ENCODE measurements at regions not wholly inside any gene's neighbourhood (a gene's known extent, or its start where the extent isn't known, plus 50 kb on each side); places are given as distances from the start of the nearest gene placed in this dataset.
"Not testable (repeated sequence)": the region's sequence is repeated elsewhere in the genome, so short reads cannot be mapped to it uniquely, and the experiment has no call there.

GRCh38 chr22:46040471-46041465, 63.8 kb upstream of the WNT7B start:
- DNase-seq: no peak

GRCh38 chr22:46041642-46042041, 64.7 kb upstream of the WNT7B start:
- DNase-seq: no peak

GRCh38 chr22:46042786-46043185, 65.8 kb upstream of the WNT7B start:
- DNase-seq: no peak

GRCh38 chr22:46043339-46043738, 66.4 kb upstream of the WNT7B start:
- no peak for DNase-seq

GRCh38 chr22:46043816-46044620, 67.1 kb upstream of the WNT7B start:
- DNase-seq: no peak

- DNase-seq: no peak
These were observed 67.9 kb upstream of the WNT7B start for GRCh38 chr22:46044621-46045458.

GRCh38 chr22:46045459-46046298, 68.7 kb upstream of the WNT7B start:
- no peak for DNase-seq

- no peak for DNase-seq
These were observed 69.3 kb upstream of the WNT7B start for GRCh38 chr22:46046299-46046685.

- DNase-seq: no peak
These were observed 70.3 kb upstream of the WNT7B start for GRCh38 chr22:46047226-46047625.

- no peak for DNase-seq
These were observed 71.1 kb upstream of the WNT7B start for GRCh38 chr22:46047841-46048595.

GRCh38 chr22:46048661-46049060, 71.7 kb upstream of the WNT7B start:
- DNase-seq: not testable (repeated sequence)

GRCh38 chr22:46049726-46050450, 72.9 kb upstream of the WNT7B start:
- no peak for DNase-seq

GRCh38 chr22:46050451-46050845, 73.5 kb upstream of the WNT7B start:
- DNase-seq: no peak

- DNase-seq: no peak
These were observed 74.1 kb upstream of the WNT7B start for GRCh38 chr22:46050916-46051614.

GRCh38 chr22:46051646-46052045, 74.7 kb upstream of the WNT7B start:
- DNase-seq: no peak

- DNase-seq: no peak
These were observed 75.4 kb upstream of the WNT7B start for GRCh38 chr22:46052331-46052771.

- no peak for DNase-seq
These were observed 76.0 kb upstream of the WNT7B start for GRCh38 chr22:46052801-46053562.

- DNase-seq: peak in 1 of 2 experiments; percentile 82
These were observed 76.7 kb upstream of the WNT7B start for GRCh38 chr22:46053563-46054090.

All from NCI-H446 (cell line).